Testis (tissue), 2 donors: ENCODE measurements at regions not wholly inside any gene's neighbourhood (a gene's known extent, or its start where the extent isn't known, plus 50 kb on each side); places are given as distances from the start of the nearest gene placed in this dataset.

Experiments used
- POLR2A ChIP-seq: fragments of 450-650 bp; IDR thresholded peaks from one replicate; pipeline ENCODE4 v1.6.1; 2017; ENCODE audit warnings: antibody characterized with exemption, mild to moderate bottlenecking, moderate library complexity
- TF ChIP-seq, protein P1 (sequence below), 3 experiments: fragments of 450-650 bp in 2 of 3; fragments of 200-600 bp in 1 of 3; sonication (generic) in 1 of 3; IDR thresholded peaks; one replicate each; pipeline ENCODE4 v1.5.1; 2016 to 2019; ENCODE audit warnings: antibody characterized with exemption in 3 of 3, mild to moderate bottlenecking in 2 of 3, moderate library complexity in 1 of 3

DNA sequence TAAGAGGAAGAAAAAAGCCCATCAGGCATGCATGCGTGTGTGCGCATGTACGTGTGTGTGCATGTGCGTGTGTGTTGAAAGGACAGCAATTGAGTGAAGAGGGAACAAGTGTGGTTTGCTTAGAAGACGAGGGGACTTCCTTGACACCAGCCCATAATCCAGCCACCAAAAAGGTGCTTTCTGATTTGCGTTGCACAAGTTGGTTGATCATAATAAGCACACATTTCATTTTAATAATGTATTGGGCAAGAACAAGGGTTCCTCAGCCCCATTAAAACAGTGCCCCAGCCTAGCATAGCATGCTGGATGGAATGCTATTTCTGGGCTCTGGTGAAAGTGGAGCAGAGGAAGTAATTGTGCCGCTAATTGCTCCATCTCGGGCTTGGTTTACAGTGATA, 493.2 kb downstream of the MIAT start:
- TF ChIP-seq, protein P1, sequence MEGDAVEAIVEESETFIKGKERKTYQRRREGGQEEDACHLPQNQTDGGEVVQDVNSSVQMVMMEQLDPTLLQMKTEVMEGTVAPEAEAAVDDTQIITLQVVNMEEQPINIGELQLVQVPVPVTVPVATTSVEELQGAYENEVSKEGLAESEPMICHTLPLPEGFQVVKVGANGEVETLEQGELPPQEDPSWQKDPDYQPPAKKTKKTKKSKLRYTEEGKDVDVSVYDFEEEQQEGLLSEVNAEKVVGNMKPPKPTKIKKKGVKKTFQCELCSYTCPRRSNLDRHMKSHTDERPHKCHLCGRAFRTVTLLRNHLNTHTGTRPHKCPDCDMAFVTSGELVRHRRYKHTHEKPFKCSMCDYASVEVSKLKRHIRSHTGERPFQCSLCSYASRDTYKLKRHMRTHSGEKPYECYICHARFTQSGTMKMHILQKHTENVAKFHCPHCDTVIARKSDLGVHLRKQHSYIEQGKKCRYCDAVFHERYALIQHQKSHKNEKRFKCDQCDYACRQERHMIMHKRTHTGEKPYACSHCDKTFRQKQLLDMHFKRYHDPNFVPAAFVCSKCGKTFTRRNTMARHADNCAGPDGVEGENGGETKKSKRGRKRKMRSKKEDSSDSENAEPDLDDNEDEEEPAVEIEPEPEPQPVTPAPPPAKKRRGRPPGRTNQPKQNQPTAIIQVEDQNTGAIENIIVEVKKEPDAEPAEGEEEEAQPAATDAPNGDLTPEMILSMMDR (IDR thresholded peaks at IDR 0.05) = no peak
- no peak for TF ChIP-seq POLR2A
